Hematopoietic multipotent progenitor cell (in vitro differentiated cells): ENCODE measurements at regions not wholly inside any gene's neighbourhood (a gene's known extent, or its start where the extent isn't known, plus 50 kb on each side); places are given as distances from the start of the nearest gene placed in this dataset.
"Not testable (repeated sequence)": the region's sequence is repeated elsewhere in the genome, so short reads cannot be mapped to it uniquely, and the experiment has no call there.

ENCODE experiments used
- DNase-seq, 3 donors: peaks; one replicate each; pipeline ENCODE4 v3.0.0-alpha.2; 2011 to 2015; ENCODE audit warnings: low read depth in 2 of 3, low spot score in 2 of 3

DNA sequence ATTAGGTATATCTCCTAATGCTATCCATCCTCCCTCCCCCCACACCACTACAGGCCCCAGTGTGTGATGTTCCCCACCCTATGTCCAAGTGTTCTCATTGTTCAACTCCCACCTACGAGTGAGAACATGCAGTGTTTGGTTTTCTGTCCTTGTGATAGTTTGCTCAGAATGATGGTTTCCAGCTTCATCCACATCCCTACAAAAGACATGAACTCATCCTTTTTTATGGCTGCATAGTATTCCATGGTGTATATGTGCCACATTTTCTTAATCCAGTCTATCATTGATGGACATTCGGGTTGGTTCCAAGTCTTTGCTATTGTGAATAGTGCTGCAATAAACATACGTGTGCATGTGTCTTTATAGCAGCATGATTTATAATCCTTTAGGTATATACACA is 53.8 kb upstream of the HIVEP2 start:
- not testable (repeated sequence) for DNase-seq

DNA sequence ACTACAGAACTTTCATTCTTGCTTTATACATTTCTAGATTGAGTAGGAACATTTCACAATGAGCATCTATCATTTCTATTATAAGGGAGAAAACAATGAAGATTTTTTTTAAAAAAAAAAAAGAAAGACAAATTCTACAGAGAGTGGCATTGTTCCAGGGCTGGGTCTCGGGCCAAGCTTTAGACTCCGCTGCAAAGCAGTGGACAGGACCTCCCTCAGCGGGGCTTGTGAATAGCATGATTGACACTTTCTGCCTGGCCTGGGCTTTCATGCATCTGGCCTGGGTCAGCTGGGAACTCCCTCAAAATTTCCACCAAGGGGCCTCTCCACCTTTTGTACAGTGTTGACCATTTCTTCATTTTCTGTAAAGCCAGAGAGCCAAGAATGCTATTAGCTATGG is 55.8 kb upstream of the HIVEP2 start:
- DNase-seq: no peak

DNA sequence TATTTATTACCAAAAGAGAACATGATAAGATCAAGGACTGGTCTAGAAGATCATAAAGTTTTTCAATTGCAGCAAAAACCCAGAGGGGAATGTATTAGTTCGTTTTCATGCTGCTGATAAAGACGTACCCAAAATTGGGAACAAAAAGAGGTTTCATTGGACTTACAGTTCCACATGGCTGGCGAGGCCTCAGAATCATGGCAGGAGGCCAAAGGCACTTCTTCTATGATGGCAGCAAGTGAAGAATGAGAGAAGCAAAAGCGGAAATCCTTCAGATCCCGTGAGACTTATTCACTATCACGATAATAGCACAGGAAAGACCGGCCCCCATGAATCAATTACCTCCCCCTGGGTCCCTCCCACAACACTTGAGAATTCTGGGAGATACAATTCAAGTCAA is 57.7 kb upstream of the HIVEP2 start:
- DNase-seq: no peak

DNA sequence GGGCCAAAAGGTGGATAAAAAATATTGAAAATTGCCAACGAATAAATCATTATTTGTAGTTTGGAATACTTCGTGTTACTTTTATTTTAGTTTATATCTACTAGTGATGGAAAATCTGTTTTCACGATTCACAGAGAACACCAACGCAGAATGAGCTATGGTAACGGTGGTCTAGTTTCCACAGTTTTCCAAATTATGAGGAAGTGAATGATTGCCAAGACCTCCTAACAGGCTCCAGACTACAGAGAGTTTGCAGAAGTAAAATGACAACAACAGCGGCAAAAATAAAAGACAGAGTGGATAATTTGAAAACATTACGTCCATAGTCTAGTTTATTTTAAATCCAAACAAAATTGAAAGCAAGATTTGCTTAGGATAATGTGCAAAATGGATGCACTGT is 57.0 kb upstream of the AIG1 start:
- DNase-seq: no peak

DNA sequence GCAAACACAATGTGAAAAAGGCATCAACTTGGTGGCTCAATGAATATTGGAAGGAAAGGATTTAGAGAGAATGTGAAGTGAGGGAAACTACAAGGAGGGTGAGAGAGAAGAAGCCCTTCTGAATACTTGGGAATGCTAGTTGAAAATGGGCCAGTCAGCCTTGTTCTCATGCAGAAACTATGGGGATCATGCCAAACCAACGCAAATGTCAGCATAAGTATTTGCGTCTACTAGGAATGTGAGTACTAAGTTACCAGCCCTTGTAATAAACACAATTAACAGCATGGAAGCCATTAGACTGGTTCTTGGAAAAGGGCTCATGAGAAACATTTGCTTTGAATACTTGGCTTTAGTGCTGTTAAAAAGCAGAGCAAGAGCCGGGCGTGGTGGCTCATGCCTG is 54.9 kb upstream of the AIG1 start:
- DNase-seq: no peak

DNA sequence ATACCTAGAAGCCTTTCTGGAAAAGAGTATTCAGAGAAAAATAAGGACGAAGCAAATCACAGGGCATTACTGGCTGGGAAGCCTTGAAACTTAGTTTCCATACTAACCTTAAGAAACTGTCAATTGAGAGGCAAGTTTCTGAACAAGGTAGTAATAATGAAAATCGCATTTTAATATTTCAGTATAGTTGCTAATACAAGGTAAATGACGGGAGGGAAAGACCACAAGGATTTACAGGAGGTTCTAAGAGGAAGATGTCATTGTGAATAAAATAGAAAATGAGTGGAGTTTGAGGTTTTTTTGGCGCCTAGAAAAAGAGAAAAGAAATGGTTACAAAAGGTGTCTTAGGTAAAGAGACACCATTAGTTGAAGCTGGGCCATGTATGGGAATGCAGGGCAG is 53.9 kb upstream of the AIG1 start:
- no peak for DNase-seq

DNA sequence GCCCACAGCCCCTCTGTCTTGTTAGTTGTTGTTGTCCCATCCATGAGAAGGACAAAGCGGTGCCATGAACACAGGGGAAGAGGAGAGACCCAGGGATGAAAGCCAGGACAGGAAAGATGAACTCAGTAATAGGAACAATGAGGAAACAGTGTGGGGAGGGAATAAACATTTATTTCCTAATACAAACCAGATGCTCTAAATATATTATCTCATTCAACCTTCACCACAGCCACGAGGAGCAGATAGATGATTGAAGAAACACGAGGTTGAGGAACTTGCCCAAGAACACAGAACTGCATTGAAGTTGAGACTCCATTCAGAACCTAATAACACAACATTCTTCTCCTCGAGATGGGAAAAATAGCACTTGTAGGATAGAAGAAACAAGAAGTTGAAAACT is 53.0 kb upstream of the AIG1 start:
- no peak for DNase-seq

DNA sequence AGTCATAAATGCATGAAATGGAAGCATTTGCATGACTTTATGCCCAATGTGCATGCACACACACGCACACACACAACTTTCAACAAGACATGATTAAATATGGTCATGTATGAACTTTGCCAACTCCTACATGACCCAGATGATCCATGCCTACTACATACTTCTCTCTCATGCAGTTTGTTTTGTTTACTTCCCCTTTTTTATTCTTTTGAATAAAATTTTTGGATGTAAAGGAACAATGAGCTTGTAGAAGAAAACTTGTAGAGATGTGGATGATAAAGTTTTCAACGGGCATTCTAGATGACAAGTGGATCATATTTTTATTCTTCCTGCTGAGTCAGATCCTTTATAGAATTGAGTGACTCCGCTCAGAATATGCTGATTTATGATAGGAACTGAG is 50.8 kb upstream of the AIG1 start:
- peak in 1 of 3 donors; percentile 72 for DNase-seq
